ENCODE measurements at regions not wholly inside any gene's neighbourhood (a gene's known extent, or its start where the extent isn't known, plus 50 kb on each side); places are given as distances from the start of the nearest gene placed in this dataset.

DNA sequence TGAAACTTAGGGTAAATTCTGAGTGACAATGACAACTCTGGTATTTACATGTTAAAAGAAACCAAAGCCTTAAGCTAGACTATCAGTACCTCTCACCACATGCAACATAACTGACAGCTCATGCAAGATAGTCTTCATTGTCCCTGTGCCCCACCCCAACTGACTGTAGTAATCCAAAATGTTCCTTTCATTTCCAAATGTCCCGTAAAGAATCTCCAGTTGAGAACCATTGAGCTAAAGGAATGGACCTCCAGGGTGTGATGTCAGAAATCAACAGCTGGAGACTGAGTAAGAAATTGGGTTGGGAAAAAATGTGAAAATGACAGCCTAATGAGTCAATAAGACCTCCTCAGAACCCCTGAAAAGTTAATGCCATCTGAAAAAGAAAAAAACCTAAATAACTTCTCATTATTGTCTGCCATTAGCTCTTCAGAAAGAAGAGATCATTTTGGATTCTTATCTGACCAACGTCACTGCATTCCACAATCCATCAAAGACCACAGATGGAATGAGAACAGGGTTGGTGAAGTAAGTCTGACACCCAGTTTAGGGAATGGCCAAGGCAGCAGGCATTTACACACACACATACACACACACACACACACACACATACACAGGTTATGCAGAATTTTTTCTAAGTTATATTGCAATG lies 51.7 kb upstream of the ACVR2A start:
- peaks cover 14% of the 10 kb centered on the region for H3K4me1 Mint-ChIP-seq
- H3K27me3 Mint-ChIP-seq, result no peaks in the 10 kb centered on the region
- no peaks in the 10 kb centered on the region for H3K9me3 Mint-ChIP-seq
- no peaks in the 10 kb centered on the region for H3K36me3 Mint-ChIP-seq (ENCODE audit: low read depth)
- no peak overlapping the region for H3K27ac Mint-ChIP-seq
- ChIA-PET CTCF (no interaction called here), POLR2A (interaction anchor here (0.5 to 0.6 kb wide), 2 partner anchors 12 to 66 kb away, joined by 3 read pairs; no protein-coding TSS in a partner anchor)
- DNase-seq, result no peak
- H3K4me3 Mint-ChIP-seq, result no peak overlapping the region

DNA sequence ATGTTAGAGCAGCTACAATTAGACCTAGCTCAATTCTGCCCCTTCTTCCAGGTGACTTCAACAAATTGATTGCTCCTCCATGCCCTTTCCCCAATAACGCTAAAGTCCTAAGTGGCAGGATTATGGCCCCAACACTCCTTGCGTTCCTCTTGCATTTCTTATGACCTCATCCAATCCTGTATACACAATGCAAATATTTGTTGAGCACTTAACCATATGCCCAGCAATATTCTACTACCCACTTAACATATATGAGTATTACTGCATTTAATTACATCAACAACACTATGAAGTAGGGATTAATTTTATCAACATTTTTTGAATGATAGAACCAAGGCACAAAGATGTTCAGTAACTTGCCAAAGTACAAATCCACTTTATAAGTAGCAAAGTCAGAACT lies 54.2 kb upstream of the ACVR2A start:
- CTCF ChIA-PET, result no interaction called here
- no peak for DNase-seq
- H3K9me3 Mint-ChIP-seq, result no peaks in the 10 kb centered on the region
- H3K27me3 Mint-ChIP-seq, result no peaks in the 10 kb centered on the region
- H3K36me3 Mint-ChIP-seq (ENCODE audit: low read depth), result no peaks in the 10 kb centered on the region
- POLR2A ChIA-PET, result no interaction called here
- peaks cover 6% of the 10 kb centered on the region for H3K4me1 Mint-ChIP-seq
- no peak overlapping the region for H3K4me3 Mint-ChIP-seq
- no peak overlapping the region for H3K27ac Mint-ChIP-seq

DNA sequence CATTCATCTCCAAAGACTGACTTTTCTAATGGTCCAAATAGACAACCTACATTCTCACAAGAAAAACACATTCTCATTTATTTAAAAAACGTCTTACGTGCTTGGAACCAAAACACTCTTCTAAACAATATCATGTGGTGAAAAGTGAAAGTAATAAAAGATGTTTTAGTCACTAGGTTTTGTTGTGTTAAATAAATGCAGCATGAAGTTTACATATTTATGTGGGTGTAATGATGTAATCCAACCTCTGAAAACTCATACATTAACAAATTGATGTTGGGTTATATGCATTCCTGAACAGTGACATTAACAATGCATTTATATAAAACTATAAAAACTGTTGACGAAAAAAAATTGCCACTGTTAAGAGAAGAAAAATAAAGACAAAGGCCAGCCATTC lies 55.1 kb upstream of the ACVR2A start:
- Mint-ChIP-seq H3K9me3 (no peaks in the 10 kb centered on the region), H3K4me3 (no peak overlapping the region), H3K4me1 (peaks cover 6% of the 10 kb centered on the region), H3K27ac (no peak overlapping the region), H3K36me3 (ENCODE audit: low read depth) (no peaks in the 10 kb centered on the region), H3K27me3 (no peaks in the 10 kb centered on the region)
- CTCF ChIA-PET, result no interaction called here
- DNase-seq, result no peak
- POLR2A ChIA-PET, result no interaction called here

DNA sequence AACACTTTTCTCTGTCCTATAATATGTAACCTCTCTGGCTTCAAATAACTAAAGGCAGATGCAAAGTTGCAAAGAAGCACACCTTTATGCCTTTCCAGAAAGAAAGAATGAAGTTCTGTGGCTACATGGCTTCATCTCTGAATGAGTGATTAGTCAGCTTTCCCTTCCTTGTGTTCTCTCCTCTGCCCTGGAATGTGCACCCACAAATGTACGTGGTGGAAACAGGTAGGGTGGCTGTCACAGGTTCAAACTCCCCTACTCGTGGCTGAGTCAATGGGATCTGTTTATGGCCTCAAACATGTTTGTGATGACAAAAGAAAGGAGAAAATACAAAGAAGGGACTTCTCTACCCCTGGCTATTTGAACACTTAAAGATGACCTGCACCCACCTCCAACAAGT lies 55.5 kb upstream of the ACVR2A start:
- ChIA-PET CTCF (no interaction called here), POLR2A (no interaction called here)
- Mint-ChIP-seq H3K9me3 (no peaks in the 10 kb centered on the region), H3K27ac (no peak overlapping the region), H3K4me1 (peaks cover 6% of the 10 kb centered on the region), H3K36me3 (ENCODE audit: low read depth) (no peaks in the 10 kb centered on the region), H3K4me3 (no peak overlapping the region), H3K27me3 (no peaks in the 10 kb centered on the region)
- DNase-seq, result no peak

DNA sequence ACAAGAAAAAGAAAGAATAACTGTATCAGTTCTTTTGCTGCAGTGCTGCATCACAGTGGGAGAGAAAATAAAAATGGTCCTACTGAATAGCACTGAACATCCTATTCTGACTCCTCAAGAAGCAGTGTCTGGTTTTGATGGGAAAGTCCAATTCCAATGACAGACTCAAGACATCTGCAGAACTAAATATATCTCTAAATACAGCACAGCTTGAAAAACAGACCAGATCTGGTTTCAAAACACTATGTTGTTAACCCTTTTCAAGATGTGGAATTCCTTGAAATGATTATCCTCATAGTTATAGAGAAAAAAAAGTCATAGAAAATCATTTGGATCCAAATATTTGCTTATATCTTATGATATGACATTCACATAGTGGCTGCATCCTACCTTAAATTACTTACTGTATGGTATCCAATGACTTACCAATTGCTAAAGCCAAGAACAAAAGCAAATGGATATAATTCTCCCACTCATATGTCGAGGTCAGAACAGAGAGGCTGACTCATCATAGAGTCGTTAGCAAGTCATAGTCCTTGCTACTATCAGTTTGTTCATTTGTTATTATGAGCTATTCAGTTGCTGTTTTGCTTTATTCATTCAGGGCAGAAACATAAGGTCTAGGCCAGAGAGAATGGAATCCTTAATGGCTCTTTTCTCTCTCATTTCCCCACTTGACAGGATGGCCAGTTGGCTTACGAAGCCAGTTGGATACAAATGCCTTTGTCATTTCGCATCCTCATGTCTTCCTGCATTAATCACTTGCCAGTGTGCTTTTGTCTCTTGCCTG lies 62.5 kb upstream of the ACVR2A start:
- ChIA-PET POLR2A (no interaction called here), CTCF (no interaction called here)
- Mint-ChIP-seq H3K36me3 (ENCODE audit: low read depth) (no peaks in the 10 kb centered on the region), H3K4me3 (no peak overlapping the region), H3K4me1 (peaks cover 6% of the 10 kb centered on the region), H3K27me3 (no peaks in the 10 kb centered on the region), H3K27ac (no peak overlapping the region), H3K9me3 (no peaks in the 10 kb centered on the region)
- no peak for DNase-seq

DNA sequence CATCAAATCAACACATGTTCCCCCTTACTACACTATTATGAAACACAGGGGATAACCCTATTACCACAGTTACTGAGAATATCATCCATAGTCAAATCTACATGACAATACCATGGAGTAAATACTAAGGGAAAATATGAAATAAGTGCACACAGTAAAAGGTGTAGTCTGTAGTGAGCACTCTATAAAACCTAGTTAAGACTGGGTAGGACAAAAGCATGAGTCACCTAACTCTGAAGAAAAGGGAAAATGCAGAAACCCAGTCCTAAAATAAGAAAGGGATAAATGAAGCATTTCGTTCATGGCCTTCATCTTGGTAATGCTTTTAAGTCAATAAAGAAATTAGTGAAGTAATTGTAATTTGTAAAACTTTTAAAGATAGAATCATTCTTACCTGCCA lies 65.4 kb upstream of the ACVR2A start:
- DNase-seq, result no peak
- H3K4me1 Mint-ChIP-seq, result no peaks in the 10 kb centered on the region
- no peak overlapping the region for H3K27ac Mint-ChIP-seq
- H3K36me3 Mint-ChIP-seq (ENCODE audit: low read depth), result no peaks in the 10 kb centered on the region
- no peaks in the 10 kb centered on the region for H3K27me3 Mint-ChIP-seq
- no peaks in the 10 kb centered on the region for H3K9me3 Mint-ChIP-seq
- CTCF ChIA-PET, result no interaction called here
- POLR2A ChIA-PET, result no interaction called here
- no peak overlapping the region for H3K4me3 Mint-ChIP-seq

DNA sequence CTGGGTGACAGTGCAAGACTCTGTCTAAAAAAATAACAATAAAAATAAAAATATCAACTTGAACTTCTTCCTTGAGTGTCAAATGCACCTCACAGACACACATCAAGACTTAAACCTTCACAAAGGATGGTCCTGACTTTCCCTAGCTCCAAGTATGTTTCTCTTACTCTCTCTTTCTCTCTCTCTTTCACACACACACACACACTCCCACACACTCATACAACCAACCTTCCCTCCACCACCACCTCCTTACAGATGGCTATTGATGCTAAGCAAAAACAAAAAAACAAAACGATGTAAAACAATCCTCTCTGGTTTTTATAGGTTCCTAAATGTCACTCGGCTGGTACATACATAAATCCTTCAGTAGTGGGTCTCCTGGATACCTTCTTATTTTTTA lies 67.4 kb upstream of the ACVR2A start:
- CTCF ChIA-PET, result no interaction called here
- Mint-ChIP-seq H3K4me1 (no peaks in the 10 kb centered on the region), H3K4me3 (no peak overlapping the region), H3K36me3 (ENCODE audit: low read depth) (no peaks in the 10 kb centered on the region), H3K9me3 (no peaks in the 10 kb centered on the region), H3K27ac (no peak overlapping the region), H3K27me3 (no peaks in the 10 kb centered on the region)
- POLR2A ChIA-PET, result no interaction called here
- no peak for DNase-seq

DNA sequence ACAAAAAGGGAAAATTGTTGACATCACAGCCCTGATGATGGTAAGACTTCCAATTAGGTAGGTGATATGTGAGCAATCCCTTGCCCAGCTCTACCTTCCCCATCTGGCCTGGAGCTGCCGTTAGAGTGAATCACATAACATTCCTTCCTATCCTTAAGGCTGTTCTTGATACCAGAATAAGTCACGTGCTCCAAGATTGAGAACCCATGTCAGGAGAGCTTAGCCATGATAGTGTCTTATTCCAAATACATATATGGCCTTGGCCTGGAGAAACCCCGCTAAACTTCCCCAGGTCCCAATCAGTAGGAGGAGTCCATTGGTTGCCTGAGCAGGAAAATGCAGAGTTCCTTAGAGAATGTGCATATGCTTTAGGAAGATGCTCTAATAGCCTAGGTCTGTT lies 70.0 kb upstream of the ACVR2A start:
- CTCF ChIA-PET, result no interaction called here
- H3K27ac Mint-ChIP-seq, result no peak overlapping the region
- DNase-seq, result no peak
- POLR2A ChIA-PET, result no interaction called here
- no peaks in the 10 kb centered on the region for H3K27me3 Mint-ChIP-seq
- no peak overlapping the region for H3K4me3 Mint-ChIP-seq
- no peaks in the 10 kb centered on the region for H3K36me3 Mint-ChIP-seq (ENCODE audit: low read depth)
- no peaks in the 10 kb centered on the region for H3K9me3 Mint-ChIP-seq
- no peaks in the 10 kb centered on the region for H3K4me1 Mint-ChIP-seq

DNA sequence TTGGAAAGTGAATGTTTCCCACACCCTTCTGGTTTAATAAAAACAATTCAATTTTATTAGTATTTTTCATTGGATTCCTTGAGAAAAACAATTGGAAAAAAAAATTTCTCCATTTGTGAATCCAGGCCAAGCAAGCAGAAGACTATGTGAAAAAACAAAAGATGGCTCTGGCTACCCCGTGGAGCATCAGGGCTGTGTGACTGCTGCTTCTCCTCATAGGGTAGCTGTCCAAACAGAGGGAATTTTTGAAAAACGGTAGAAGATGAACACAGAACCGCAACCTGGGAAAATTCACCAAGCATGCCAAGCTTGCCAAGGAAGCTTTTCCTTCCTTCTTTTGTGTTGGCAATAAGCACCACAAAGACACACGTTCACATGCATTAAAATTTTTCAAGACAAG lies 71.3 kb upstream of the ACVR2A start:
- DNase-seq, result no peak
- no peaks in the 10 kb centered on the region for H3K9me3 Mint-ChIP-seq

DNA sequence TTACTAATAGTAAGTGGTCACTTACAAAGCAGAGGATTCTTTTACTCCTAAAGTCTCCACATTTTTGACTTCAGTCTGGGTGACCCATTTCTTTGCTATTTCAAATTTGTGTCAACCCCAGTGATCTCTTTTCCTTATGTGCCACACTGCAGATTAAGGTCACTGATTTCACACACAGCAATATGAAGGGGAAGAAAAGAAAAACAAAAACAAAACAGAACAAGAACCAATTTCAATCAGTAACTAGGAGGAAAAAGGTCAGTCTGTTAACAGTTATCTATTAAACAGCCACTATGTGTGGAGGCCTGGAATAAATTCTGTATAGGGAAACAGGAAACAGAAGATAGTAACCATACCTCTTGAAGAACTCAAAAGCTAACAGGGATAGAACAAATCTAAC lies 72.0 kb upstream of the ACVR2A start:
- no peak overlapping the region for H3K27ac Mint-ChIP-seq
- CTCF ChIA-PET, result no interaction called here
- H3K36me3 Mint-ChIP-seq (ENCODE audit: low read depth), result no peaks in the 10 kb centered on the region
- H3K4me1 Mint-ChIP-seq, result no peaks in the 10 kb centered on the region
- POLR2A ChIA-PET, result no interaction called here
- no peaks in the 10 kb centered on the region for H3K27me3 Mint-ChIP-seq
- H3K9me3 Mint-ChIP-seq, result no peaks in the 10 kb centered on the region
- no peak overlapping the region for H3K4me3 Mint-ChIP-seq
- no peak for DNase-seq

More for the DNA sequence above, 71.3 kb upstream of the ACVR2A start:
- CTCF ChIA-PET, result interaction anchor here (0.7 kb wide), 1 partner anchor 1171 kb away, joined by 4 read pairs; no protein-coding TSS in a partner anchor
- H3K27me3 Mint-ChIP-seq, result no peaks in the 10 kb centered on the region
- no peak overlapping the region for H3K4me3 Mint-ChIP-seq
- no peaks in the 10 kb centered on the region for H3K4me1 Mint-ChIP-seq
- POLR2A ChIA-PET, result no interaction called here
- H3K36me3 Mint-ChIP-seq (ENCODE audit: low read depth), result no peaks in the 10 kb centered on the region
- no peak overlapping the region for H3K27ac Mint-ChIP-seq

DNA sequence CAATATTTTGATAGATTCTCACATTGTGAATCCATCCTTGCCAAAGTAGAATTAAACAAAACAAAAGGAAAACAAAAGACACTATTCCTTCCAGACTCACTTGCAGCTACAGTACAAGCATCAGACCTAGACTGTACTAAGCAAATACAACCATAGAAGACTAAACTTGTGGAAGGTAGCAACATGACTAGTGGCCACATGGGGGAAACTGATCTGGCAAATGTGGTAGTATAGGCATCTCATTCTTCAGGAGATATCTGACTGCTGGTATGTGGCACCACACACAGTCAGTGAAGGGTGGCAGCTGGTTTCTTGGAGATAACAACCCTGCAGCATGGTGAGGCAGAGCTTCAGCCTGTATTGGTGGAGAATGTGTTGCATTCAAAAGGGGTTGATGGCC lies 81.0 kb upstream of the ACVR2A start:
- CTCF ChIA-PET, result no interaction called here
- H3K36me3 Mint-ChIP-seq (ENCODE audit: low read depth), result no peaks in the 10 kb centered on the region
- no peaks in the 10 kb centered on the region for H3K4me1 Mint-ChIP-seq
- POLR2A ChIA-PET, result interaction anchor here (0.5 kb wide), 1 partner anchor 263 kb away, joined by 3 read pairs; no protein-coding TSS in a partner anchor
- H3K4me3 Mint-ChIP-seq, result no peak overlapping the region
- no peak overlapping the region for H3K27ac Mint-ChIP-seq
- H3K9me3 Mint-ChIP-seq, result no peaks in the 10 kb centered on the region
- H3K27me3 Mint-ChIP-seq, result no peaks in the 10 kb centered on the region
- no peak for DNase-seq

DNA sequence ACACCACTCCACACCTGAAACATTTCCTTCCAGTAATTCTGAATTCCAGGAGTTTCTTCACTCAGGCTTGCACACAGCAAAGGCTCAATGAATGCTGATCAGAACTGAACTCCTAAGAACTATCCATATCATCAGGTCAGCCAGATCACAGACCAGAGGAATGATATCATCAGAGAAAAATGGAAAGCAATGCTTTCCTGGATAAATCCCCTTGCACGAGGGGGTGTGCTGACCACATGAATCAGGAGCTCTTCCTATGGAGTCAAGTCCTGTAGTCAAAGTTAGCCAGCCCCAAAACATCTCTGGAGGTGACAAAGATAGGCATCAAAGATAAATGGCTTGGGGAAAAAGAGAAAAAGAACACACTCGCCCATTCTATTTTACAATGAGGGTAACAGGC lies 83.8 kb upstream of the ACVR2A start:
- no peaks in the 10 kb centered on the region for H3K36me3 Mint-ChIP-seq (ENCODE audit: low read depth)
- ChIA-PET POLR2A (no interaction called here), CTCF (no interaction called here)
- H3K4me1 Mint-ChIP-seq, result no peaks in the 10 kb centered on the region
- H3K27ac Mint-ChIP-seq, result no peak overlapping the region
- H3K9me3 Mint-ChIP-seq, result no peaks in the 10 kb centered on the region
- DNase-seq, result no peak
- H3K27me3 Mint-ChIP-seq, result peaks cover 3% of the 10 kb centered on the region
- H3K4me3 Mint-ChIP-seq, result no peak overlapping the region

DNA sequence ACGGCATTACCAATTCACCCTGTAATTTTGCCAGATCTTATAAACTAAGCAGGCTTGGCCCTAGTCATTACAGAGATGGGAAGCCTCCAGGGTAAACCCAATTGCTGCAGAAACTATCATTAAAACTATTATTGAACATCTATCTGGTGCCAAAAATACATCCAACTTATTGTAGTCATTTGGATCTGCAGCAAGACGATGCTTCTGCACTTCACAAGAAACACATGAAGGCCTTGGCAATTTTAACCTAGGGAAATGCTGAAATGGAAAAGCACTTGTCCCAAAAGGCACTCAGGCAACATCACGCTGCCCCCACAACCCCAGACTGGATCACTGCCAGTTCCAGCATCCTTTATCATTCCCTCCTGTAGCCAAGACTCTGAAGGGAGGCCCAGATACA lies 85.3 kb upstream of the ACVR2A start:
- Mint-ChIP-seq H3K4me3 (no peak overlapping the region), H3K27ac (no peak overlapping the region), H3K9me3 (no peaks in the 10 kb centered on the region), H3K36me3 (ENCODE audit: low read depth) (no peaks in the 10 kb centered on the region), H3K27me3 (peaks cover 5% of the 10 kb centered on the region), H3K4me1 (no peaks in the 10 kb centered on the region)
- DNase-seq, result no peak
- CTCF ChIA-PET, result no interaction called here
- POLR2A ChIA-PET, result no interaction called here

DNA sequence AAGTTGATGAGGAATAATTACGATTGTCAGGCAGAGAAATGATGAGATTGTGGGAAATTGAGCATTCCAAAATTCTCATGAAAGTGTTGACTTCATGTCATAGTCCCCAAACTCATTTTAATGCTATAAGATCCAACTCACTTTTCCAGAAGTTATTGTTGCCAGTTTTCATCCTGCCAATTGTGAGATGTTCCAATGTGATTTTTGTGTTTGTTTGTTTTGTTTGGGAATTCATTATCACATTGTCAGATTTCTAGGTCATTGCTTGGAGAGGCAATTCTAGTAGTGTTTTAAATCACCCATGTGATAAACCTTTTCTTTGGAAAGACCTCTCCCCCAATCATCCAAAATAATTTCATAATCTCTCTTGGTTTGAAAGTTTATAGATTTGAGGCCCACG lies 86.0 kb upstream of the ACVR2A start:
- Mint-ChIP-seq H3K27ac (no peak overlapping the region), H3K27me3 (peaks cover 6% of the 10 kb centered on the region), H3K4me1 (no peaks in the 10 kb centered on the region), H3K4me3 (no peak overlapping the region), H3K36me3 (ENCODE audit: low read depth) (no peaks in the 10 kb centered on the region), H3K9me3 (no peaks in the 10 kb centered on the region)
- no peak for DNase-seq
- CTCF ChIA-PET, result no interaction called here
- POLR2A ChIA-PET, result no interaction called here
